ENCODE measurements at regions not wholly inside any gene's neighbourhood (a gene's known extent, or its start where the extent isn't known, plus 50 kb on each side); places are given as distances from the start of the nearest gene placed in this dataset.
"Not testable (repeated sequence)": the region's sequence is repeated elsewhere in the genome, so short reads cannot be mapped to it uniquely, and the experiment has no call there.

DNA sequence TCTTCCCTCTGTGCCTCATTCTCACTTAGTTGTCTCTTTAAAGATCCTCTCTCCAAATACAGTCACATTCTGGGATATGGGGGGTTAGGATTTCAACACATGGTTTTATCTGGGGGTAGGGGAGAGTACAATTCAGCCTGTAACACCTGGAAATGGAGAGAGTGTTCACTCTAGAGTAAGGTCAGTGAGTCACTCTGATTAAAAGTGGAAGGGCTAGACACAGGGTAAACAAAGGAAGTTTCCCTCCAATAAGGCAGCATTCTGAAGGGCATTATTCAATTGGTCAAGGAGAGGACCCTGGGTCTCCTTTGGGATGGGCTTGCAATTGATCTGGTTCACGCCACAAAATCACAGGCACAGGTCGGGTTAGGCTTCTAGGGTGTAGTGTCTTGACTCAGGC lies 232.8 kb upstream of the NPSR1 start:
- no peak overlapping the region for H3K27ac ChIP-seq
- TF ChIP-seq, protein P1, sequence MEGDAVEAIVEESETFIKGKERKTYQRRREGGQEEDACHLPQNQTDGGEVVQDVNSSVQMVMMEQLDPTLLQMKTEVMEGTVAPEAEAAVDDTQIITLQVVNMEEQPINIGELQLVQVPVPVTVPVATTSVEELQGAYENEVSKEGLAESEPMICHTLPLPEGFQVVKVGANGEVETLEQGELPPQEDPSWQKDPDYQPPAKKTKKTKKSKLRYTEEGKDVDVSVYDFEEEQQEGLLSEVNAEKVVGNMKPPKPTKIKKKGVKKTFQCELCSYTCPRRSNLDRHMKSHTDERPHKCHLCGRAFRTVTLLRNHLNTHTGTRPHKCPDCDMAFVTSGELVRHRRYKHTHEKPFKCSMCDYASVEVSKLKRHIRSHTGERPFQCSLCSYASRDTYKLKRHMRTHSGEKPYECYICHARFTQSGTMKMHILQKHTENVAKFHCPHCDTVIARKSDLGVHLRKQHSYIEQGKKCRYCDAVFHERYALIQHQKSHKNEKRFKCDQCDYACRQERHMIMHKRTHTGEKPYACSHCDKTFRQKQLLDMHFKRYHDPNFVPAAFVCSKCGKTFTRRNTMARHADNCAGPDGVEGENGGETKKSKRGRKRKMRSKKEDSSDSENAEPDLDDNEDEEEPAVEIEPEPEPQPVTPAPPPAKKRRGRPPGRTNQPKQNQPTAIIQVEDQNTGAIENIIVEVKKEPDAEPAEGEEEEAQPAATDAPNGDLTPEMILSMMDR (IDR thresholded peaks at IDR 0.05) = no peak
- H3K36me3 ChIP-seq = no peaks in the 10 kb centered on the region
- intact Hi-C loops (cut with DNase I) = no loop called here
- no peaks in the 10 kb centered on the region for H3K27me3 ChIP-seq (ENCODE audit: low read depth)
- DNase-seq (no peak), ATAC-seq (peak in 1 of 2 donors; percentile 54)
- no peak overlapping the region for H3K4me3 ChIP-seq
- H3K4me1 ChIP-seq = no peaks in the 10 kb centered on the region
- H3K9me3 ChIP-seq = no peaks in the 10 kb centered on the region

DNA sequence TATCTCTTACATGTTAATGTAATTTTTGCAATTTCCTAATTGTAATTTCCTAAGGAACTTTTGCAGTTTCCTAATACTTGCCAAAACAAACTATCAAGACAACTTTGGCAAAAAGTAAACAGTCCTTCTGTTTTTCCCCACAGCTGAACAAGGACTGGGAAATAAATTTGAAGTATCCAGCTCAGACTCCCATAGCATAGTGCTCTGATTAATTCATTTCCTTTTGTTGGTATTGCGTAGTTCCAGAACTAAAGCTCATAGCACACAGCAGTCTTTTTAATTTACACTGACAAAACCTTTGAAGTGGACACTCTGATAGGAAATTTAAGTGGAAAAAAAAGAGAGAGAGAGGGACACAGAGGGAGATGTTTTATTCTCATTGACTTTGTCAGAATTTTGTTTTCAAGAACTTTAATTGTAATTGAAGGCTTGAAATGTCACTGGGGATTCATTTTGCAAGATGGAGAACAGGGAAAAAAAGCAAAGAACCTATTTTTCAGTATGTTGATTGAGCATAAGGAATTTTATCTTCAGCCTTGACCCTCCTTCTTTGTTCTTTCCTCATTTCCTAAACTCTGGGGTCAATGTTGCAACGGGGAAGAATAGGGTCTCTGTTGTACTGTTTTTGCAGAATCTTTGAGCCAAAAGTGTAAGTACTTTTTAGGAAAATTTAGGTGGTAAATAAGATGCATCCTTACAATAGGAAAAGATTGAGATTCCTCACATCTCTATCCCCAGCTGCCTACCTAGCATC lies 232.2 kb upstream of the NPSR1 start:
- intact Hi-C loops (cut with DNase I) = no loop called here
- H3K4me3 ChIP-seq = no peak overlapping the region
- no peaks in the 10 kb centered on the region for H3K27me3 ChIP-seq (ENCODE audit: low read depth)
- H3K36me3 ChIP-seq = no peaks in the 10 kb centered on the region
- TF ChIP-seq, protein P1 (IDR thresholded peaks at IDR 0.05) = no peak
- H3K9me3 ChIP-seq = no peaks in the 10 kb centered on the region
- no peaks in the 10 kb centered on the region for H3K4me1 ChIP-seq
- ATAC-seq (peak in 1 of 2 donors; percentile 26), DNase-seq (no peak)
- no peak overlapping the region for H3K27ac ChIP-seq

DNA sequence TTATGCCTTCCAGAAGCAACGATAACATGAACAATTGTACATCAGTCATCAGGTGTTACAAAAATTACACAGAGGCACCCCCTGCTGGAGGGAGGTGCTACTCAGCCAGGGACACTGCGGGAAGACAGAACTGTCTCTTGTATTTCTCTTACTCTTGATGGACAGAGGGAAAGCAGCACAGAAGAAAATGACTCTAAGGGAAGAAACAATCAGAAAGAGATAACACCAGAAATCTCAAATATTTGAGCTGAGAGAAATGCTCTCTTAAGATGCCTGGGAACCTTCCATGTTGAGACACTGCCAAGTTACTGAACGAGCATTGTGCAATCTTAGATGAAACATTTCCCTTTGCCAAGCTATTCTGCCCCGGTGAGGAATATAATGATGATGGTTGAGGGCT lies 227.6 kb upstream of the NPSR1 start:
- Histone ChIP-seq H3K27me3 (ENCODE audit: low read depth) (no peaks in the 10 kb centered on the region), H3K4me3 (no peak overlapping the region), H3K4me1 (no peaks in the 10 kb centered on the region), H3K36me3 (no peaks in the 10 kb centered on the region), H3K9me3 (no peaks in the 10 kb centered on the region), H3K27ac (no peak overlapping the region)
- ATAC-seq (peak; percentile 51 to 54), DNase-seq (no peak)
- TF ChIP-seq, protein P1 (IDR thresholded peaks at IDR 0.05) = peak; percentile 36
- intact Hi-C loops (cut with DNase I) = no loop called here

DNA sequence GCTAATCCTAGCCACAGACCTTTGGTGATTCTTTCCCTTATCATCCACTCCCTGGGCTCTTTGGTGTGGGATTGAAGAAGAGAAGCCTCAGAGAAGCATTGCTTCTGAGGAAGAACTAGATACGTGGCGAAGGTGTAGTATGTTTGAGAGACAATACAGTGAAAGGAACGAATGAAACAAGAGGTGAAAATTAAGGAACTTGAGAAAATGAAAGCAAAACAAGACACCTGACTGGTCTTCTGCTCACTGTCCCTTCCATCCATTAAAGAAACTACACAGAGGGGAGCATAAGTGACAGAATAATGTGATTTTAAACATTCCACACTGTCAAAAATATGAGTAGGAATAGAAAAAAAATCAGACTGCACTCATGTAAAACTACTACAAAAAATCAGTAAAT lies 219.6 kb upstream of the NPSR1 start:
- TF ChIP-seq, protein P1 (IDR thresholded peaks at IDR 0.05) = no peak
- intact Hi-C loops (cut with DNase I) = no loop called here
- ATAC-seq = no peak

DNA sequence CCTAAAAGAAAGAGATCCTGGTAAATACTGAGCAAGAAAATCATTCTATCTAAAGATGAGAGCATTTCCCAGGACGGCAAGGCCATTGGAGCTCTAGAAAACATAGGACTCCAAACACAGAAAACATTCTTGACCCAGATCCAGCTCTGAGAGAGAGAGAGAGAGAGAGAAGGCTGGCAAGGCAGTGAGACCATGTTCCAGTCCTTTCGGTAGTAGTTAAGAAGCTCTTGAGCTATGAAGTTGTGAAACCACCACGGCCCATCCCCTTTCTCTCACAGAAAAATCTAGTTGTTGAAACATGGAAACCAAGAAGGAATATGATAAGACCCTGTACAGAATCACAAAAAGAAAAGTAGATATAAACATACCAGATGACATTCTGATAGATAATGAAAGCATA lies 212.4 kb upstream of the NPSR1 start:
- Histone ChIP-seq H3K4me3 (no peak overlapping the region), H3K36me3 (no peaks in the 10 kb centered on the region), H3K27me3 (ENCODE audit: low read depth) (no peaks in the 10 kb centered on the region), H3K9me3 (no peaks in the 10 kb centered on the region), H3K27ac (no peak overlapping the region), H3K4me1 (no peaks in the 10 kb centered on the region)
- ATAC-seq (peak; percentile 57 to 78), DNase-seq (no peak)
- intact Hi-C loops (cut with DNase I) = no loop called here
- TF ChIP-seq, protein P1 (IDR thresholded peaks at IDR 0.05) = no peak

More for the DNA sequence above, 219.6 kb upstream of the NPSR1 start:
- Histone ChIP-seq H3K9me3 (no peaks in the 10 kb centered on the region), H3K4me1 (no peaks in the 10 kb centered on the region), H3K4me3 (no peak overlapping the region), H3K27me3 (ENCODE audit: low read depth) (no peaks in the 10 kb centered on the region), H3K27ac (no peak overlapping the region), H3K36me3 (no peaks in the 10 kb centered on the region)
- DNase-seq = no peak

DNA sequence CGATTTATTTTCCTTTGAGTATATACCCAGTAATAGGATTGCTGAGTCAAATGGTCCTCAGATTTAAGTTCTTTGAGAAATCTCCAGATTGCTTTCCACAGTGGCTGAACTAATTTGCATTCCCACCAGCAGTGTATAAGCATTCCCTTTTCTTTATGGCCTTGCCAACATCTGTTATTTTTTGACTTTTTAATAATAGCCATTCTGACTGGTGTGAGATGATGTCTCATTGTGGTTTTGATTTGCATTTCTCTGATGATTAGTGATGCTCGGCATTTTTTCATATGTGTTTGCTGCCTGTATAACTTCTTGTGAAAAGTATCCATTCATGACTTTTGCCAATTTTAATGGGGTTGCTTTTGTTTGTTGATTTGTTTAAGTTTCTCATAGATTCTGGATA lies 209.5 kb upstream of the NPSR1 start:
- H3K4me1 ChIP-seq; ATAC-seq; H3K9me3 ChIP-seq; H3K27me3 ChIP-seq (ENCODE audit: low read depth); H3K27ac ChIP-seq; H3K36me3 ChIP-seq; intact Hi-C loops (cut with DNase I); H3K4me3 ChIP-seq; DNase-seq: not testable (repeated sequence)
